IMR-90 (cell line): ENCODE measurements at regions not wholly inside any gene's neighbourhood (a gene's known extent, or its start where the extent isn't known, plus 50 kb on each side); places are given as distances from the start of the nearest gene placed in this dataset.

Experiments
- ATAC-seq: fragments of 200-7000 bp; cut with Tn5 transposase; 2 replicates; pipeline ENCODE4 v1.9.1; 2020; ENCODE audit warnings: low read depth, mild to moderate bottlenecking, moderate library complexity
- BruUV-seq: library from RNA; stranded (reverse); fragments of 400-500 nt; replicated peaks from 2 replicates; lab custom pipeline; 2021; lab: Mats Ljungman, UMichigan
- CTCF ChIA-PET: fragments of 300-600 bp; formaldehyde crosslinking; extraction: SDS; loops from one replicate; lab custom pipeline; 2021; ENCODE audit warnings: antibody characterized with exemption; lab: Yijun Ruan, JAX
- POLR2A ChIA-PET: fragments of 300-600 bp; sonication (Branson Sonifier 250); formaldehyde crosslinking; loops from one replicate; lab custom pipeline; 2022; ENCODE audit warnings: antibody characterized with exemption; ENCODE audit not compliant: unreplicated experiment; lab: Charles Lee
- DNase-seq: peaks from one replicate; pipeline ENCODE4 v3.0.0; 2013
- H2AFZ ChIP-seq: replicated peaks from 2 replicates; pipeline ENCODE3; 2013; ENCODE audit warnings: low read length, mild to moderate bottlenecking; ENCODE audit not compliant: poor library complexity
- H2AK5ac ChIP-seq: 2 replicates; pipeline ENCODE4 v1.6.1; 2013; ENCODE audit warnings: low read depth, low read length, inconsistent platforms
- H2AK9ac ChIP-seq: replicated peaks from 2 replicates; pipeline ENCODE3; 2013; ENCODE audit warnings: mild to moderate bottlenecking, low read depth, low read length, moderate library complexity; ENCODE audit not compliant: poor library complexity
- H2BK120ac ChIP-seq: 2 replicates; pipeline ENCODE4 v1.6.1; 2013; ENCODE audit warnings: low read depth, low read length, inconsistent platforms
- H2BK15ac ChIP-seq: 3 replicates; pipeline ENCODE4 v1.6.1; 2013; ENCODE audit warnings: low read depth, low read length, inconsistent platforms
- H2BK20ac ChIP-seq: 2 replicates; pipeline ENCODE4 v1.6.1; 2013; ENCODE audit warnings: low read depth, mild to moderate bottlenecking, inconsistent platforms, low read length, moderate library complexity
- H2BK5ac ChIP-seq: 2 replicates; pipeline ENCODE4 v1.6.1; 2013; ENCODE audit warnings: mild to moderate bottlenecking, low read depth, low read length, inconsistent platforms; ENCODE audit not compliant: poor library complexity, severe bottlenecking
- H3K14ac ChIP-seq: replicated peaks from 2 replicates; pipeline ENCODE4 v1.6.1; 2013; ENCODE audit warnings: low read depth, low read length, inconsistent platforms
- H3K18ac ChIP-seq: 2 replicates; pipeline ENCODE4 v1.6.1; 2013; ENCODE audit warnings: low read depth, low read length, control low read depth
- H3K23ac ChIP-seq: 2 replicates; pipeline ENCODE4 v1.6.1; 2013; ENCODE audit warnings: low read depth, low read length, inconsistent platforms
- H3K27ac ChIP-seq: 2 replicates; pipeline ENCODE4 v1.5.1; 2013; ENCODE audit warnings: mild to moderate bottlenecking, control low read depth, low read length; ENCODE audit not compliant: insufficient read depth
- H3K27me3 ChIP-seq: 2 replicates; pipeline ENCODE4 v1.6.1; 2013; ENCODE audit warnings: low read length; ENCODE audit not compliant: control insufficient read depth, insufficient read depth
- H3K36me3 ChIP-seq: 2 replicates; pipeline ENCODE4 v1.6.1; 2013; ENCODE audit warnings: low read length, mixed read lengths; ENCODE audit not compliant: control insufficient read depth, insufficient read depth
- H3K4ac ChIP-seq: 2 replicates; pipeline ENCODE4 v1.6.1; 2013; ENCODE audit warnings: low read depth, low read length, inconsistent platforms
- H3K4me1 ChIP-seq: 2 replicates; pipeline ENCODE4 v1.6.1; 2013; ENCODE audit warnings: low read length, mixed read lengths; ENCODE audit not compliant: control insufficient read depth, insufficient read depth
- H3K4me2 ChIP-seq: 2 replicates; pipeline ENCODE4 v1.6.1; 2013; ENCODE audit warnings: low read depth, mild to moderate bottlenecking, control low read depth, low read length, moderate library complexity
- H3K4me3 ChIP-seq: 2 replicates; pipeline ENCODE4 v1.5.1; 2013; ENCODE audit warnings: low read depth, mild to moderate bottlenecking, control low read depth, low read length, moderate library complexity; ENCODE audit not compliant: insufficient read depth
- H3K56ac ChIP-seq: 2 replicates; pipeline ENCODE4 v1.6.1; 2013; ENCODE audit warnings: low read length, inconsistent platforms; ENCODE audit not compliant: insufficient read depth; ENCODE audit errors: extremely low read depth
- H3K79me1 ChIP-seq, 2 experiments: 2 replicates each; pipeline ENCODE4 v1.6.1; 2013; ENCODE audit warnings: low read length in 2 of 2, inconsistent platforms in 1 of 2, low read depth in 1 of 2
- H3K9ac ChIP-seq: 2 replicates; pipeline ENCODE4 v1.6.1; 2013; ENCODE audit warnings: low read depth, low read length, control low read depth
- H3K9me1 ChIP-seq: 2 replicates; pipeline ENCODE4 v1.6.1; 2013; ENCODE audit warnings: low read length, inconsistent platforms; ENCODE audit not compliant: insufficient read depth
- H3K9me3 ChIP-seq: 2 replicates; pipeline ENCODE4 v1.6.1; 2013; ENCODE audit warnings: low read length; ENCODE audit not compliant: control insufficient read depth, insufficient read depth
- H4K20me1 ChIP-seq: 2 replicates; pipeline ENCODE4 v1.6.1; 2013; ENCODE audit warnings: low read length, inconsistent platforms; ENCODE audit not compliant: insufficient read depth
- H4K5ac ChIP-seq: 2 replicates; pipeline ENCODE4 v1.6.1; 2013; ENCODE audit warnings: mild to moderate bottlenecking, low read depth, low read length, control low read depth
- H4K8ac ChIP-seq, 2 experiments: 2 replicates each; pipeline ENCODE4 v1.6.1; 2013; ENCODE audit warnings: low read depth in 2 of 2, low read length in 2 of 2, control low read depth in 1 of 2, inconsistent platforms in 1 of 2
- H4K91ac ChIP-seq: 2 replicates; pipeline ENCODE4 v1.6.1; 2013; ENCODE audit warnings: low read depth, low read length, inconsistent platforms; ENCODE audit not compliant: insufficient read depth
- NFE2L2 ChIP-seq: fragments of 150-350 bp; IDR thresholded peaks from 2 replicates; pipeline ENCODE4 v1.6.1; 2016; ENCODE audit warnings: low read depth, mild to moderate bottlenecking, low read length
- USF2 ChIP-seq: fragments of 150-350 bp; IDR thresholded peaks from 2 replicates; pipeline ENCODE4 v1.6.1; 2017; ENCODE audit warnings: mild to moderate bottlenecking, antibody characterized with exemption, low read length, low read depth
- dilution Hi-C: fragments of 300-500 bp; cut with HindIII; formaldehyde crosslinking; loops from one replicate; pipeline ENCODE4 v1.14.3; 2018; ENCODE audit warnings: low sequenced_read_pairs; ENCODE audit not compliant: unreplicated experiment
- in situ Hi-C: fragments of 300-500 bp; cut with MboI; formaldehyde crosslinking; loops from 3 replicates; pipeline ENCODE4 v1.14.3; 2019; ENCODE audit warnings: low sequenced_read_pairs, inconsistent platforms, mixed read lengths
- intact Hi-C: fragments of 100-400 bp; cut with micrococcal nuclease; formaldehyde crosslinking; loops from 2 replicates; pipeline ENCODE4 v1.10.0; 2022

- Histone ChIP-seq H2BK15ac (no peak overlapping the region), H2AK5ac (no peak overlapping the region), H2BK120ac (no peak overlapping the region), H3K36me3 (no peaks in the 10 kb centered on the region), H3K4me2 (no peak overlapping the region), H3K23ac (no peak overlapping the region), H4K5ac (no peak overlapping the region), H3K9ac (no peak overlapping the region), H3K27ac (no peak overlapping the region), H3K9me3 (no peaks in the 10 kb centered on the region), H3K4me3 (no peak overlapping the region), H4K8ac (no peak overlapping the region), H3K79me1 (no peaks in the 10 kb centered on the region), H2BK5ac (no peak overlapping the region), H3K9me1 (no peaks in the 10 kb centered on the region), H3K27me3 (no peaks in the 10 kb centered on the region), H3K14ac (no peak overlapping the region), H3K4ac (no peak overlapping the region), H3K4me1 (no peaks in the 10 kb centered on the region), H4K91ac (no peak overlapping the region), H4K20me1 (no peaks in the 10 kb centered on the region), H3K56ac (no peak overlapping the region), H2AK9ac (no peak overlapping the region), H2BK20ac (no peak overlapping the region), H2AFZ (no peak overlapping the region), H3K18ac (no peak overlapping the region)
- CTCF ChIA-PET = no interaction called here
- in situ Hi-C loops (no loop called here), intact Hi-C loops (no loop called here), dilution Hi-C loops (no loop called here)
- TF ChIP-seq USF2 = no peak
- peak; percentile 55; the same call in 1 of the 2 replicates for TF ChIP-seq NFE2L2
- POLR2A ChIA-PET = no interaction called here
- ATAC-seq (no peak), DNase-seq (no peak)
- no TSS peak for BruUV-seq
These were observed 420.5 kb downstream of the ZSWIM6 start for GRCh38 chr5:61752588-61752987.
